Inflammatory macrophage treated with lipopolysaccharide for 1 hour (primary cell): ENCODE measurements at regions not wholly inside any gene's neighbourhood (a gene's known extent, or its start where the extent isn't known, plus 50 kb on each side); places are given as distances from the start of the nearest gene placed in this dataset.

Experiments used
- DNase-seq, 2 donors: peaks; one replicate each; pipeline ENCODE4 v3.0.0-alpha.2; 2020 to 2022

- DNase-seq = no peak
These were observed 119.2 kb upstream of the CXCL14 start for GRCh38 chr5:135697959-135698345.

- no peak for DNase-seq
These were observed 118.6 kb upstream of the CXCL14 start for GRCh38 chr5:135697251-135697958.

- no peak for DNase-seq
These were observed 117.5 kb upstream of the CXCL14 start for GRCh38 chr5:135696317-135696716.

GRCh38 chr5:135695656-135696313, 117.0 kb upstream of the CXCL14 start:
- DNase-seq = no peak

- DNase-seq = no peak
These were observed 116.1 kb upstream of the CXCL14 start for GRCh38 chr5:135694906-135695305.

- no peak for DNase-seq
These were observed 115.2 kb upstream of the CXCL14 start for GRCh38 chr5:135694012-135694411.

GRCh38 chr5:135693371-135693955, 114.7 kb upstream of the CXCL14 start:
- no peak for DNase-seq

- no peak for DNase-seq
These were observed 112.3 kb upstream of the CXCL14 start for GRCh38 chr5:135691044-135691443.

- DNase-seq = no peak
These were observed 111.7 kb upstream of the CXCL14 start for GRCh38 chr5:135690466-135690865.

GRCh38 chr5:135689506-135689905, 110.7 kb upstream of the CXCL14 start:
- DNase-seq = no peak

- DNase-seq = no peak
These were observed 109.6 kb upstream of the CXCL14 start for GRCh38 chr5:135688385-135688784.

GRCh38 chr5:135683189-135683588, 104.4 kb upstream of the CXCL14 start:
- DNase-seq = no peak

GRCh38 chr5:135680713-135681112, 101.9 kb upstream of the CXCL14 start:
- no peak for DNase-seq

- DNase-seq = no peak
These were observed 100.0 kb upstream of the CXCL14 start for GRCh38 chr5:135678640-135679268.

- no peak for DNase-seq
These were observed 93.2 kb upstream of the CXCL14 start for GRCh38 chr5:135671966-135672365.

- DNase-seq = no peak
These were observed 92.4 kb upstream of the CXCL14 start for GRCh38 chr5:135671052-135671705.

- DNase-seq = no peak
These were observed 91.8 kb upstream of the CXCL14 start for GRCh38 chr5:135670588-135670987.

GRCh38 chr5:135669416-135669815, 90.6 kb upstream of the CXCL14 start:
- DNase-seq = no peak

- DNase-seq = no peak
These were observed 88.9 kb upstream of the CXCL14 start for GRCh38 chr5:135667673-135668072.

- no peak for DNase-seq
These were observed 88.4 kb upstream of the CXCL14 start for GRCh38 chr5:135667204-135667603.

- no peak for DNase-seq
These were observed 83.9 kb upstream of the CXCL14 start for GRCh38 chr5:135662683-135663082.

GRCh38 chr5:135662061-135662481, 83.3 kb upstream of the CXCL14 start:
- no peak for DNase-seq
